ENCODE measurements at regions not wholly inside any gene's neighbourhood (a gene's known extent, or its start where the extent isn't known, plus 50 kb on each side); places are given as distances from the start of the nearest gene placed in this dataset.

GRCh38 chr10:111890046-111890445 is 293.5 kb downstream of the GPAM start:
- ATAC-seq (no peak), DNase-seq (no peak)
- intact Hi-C loops (cut with micrococcal nuclease) = no loop called here

- intact Hi-C loops (cut with micrococcal nuclease) = no loop called here
- ATAC-seq = no peak
- DNase-seq = no peak
Observed at GRCh38 chr10:111916011-111916410, 267.6 kb downstream of the GPAM start.

DNA sequence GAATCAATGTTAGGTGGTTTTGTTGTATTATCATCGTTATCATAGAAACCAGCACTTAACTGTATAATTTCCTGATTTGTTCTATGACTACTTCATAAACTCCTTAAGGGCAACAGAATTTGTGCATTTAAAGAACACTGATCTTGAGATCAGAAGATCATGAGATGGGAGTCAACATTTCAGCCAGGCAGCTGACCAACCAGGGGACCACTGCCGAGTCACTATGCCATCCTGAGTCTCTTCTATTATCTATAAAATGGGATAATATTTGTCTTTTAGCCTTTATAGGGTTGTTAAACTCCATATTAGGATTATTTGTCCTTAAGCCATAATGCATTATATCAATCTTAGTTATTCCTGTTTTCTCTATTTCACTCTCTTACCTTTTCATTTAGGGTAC is 261.7 kb downstream of the GPAM start:
- intact Hi-C loops (cut with micrococcal nuclease) = no loop called here
- no peak for ATAC-seq
- no peak for DNase-seq

DNA sequence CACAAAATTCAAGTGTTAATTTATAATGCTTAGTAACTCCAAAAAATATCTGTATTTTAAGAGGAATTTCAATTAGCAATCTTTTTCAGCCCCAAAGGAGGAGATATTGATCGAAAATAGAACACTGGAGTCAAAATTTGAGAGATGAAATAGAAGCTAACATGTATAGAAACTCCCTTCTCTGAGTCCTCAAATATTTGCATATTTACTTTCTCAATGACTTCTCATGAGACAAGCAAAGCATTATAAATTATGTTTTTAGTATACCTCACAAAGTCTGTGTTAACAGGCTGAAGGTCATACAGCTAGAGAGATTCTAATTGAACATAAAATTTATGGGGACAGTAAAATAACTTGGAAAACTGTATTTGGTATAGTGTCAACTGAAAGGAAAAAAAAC is 260.5 kb downstream of the GPAM start:
- intact Hi-C loops (cut with micrococcal nuclease) = no loop called here
- DNase-seq (no peak), ATAC-seq (no peak)

DNA sequence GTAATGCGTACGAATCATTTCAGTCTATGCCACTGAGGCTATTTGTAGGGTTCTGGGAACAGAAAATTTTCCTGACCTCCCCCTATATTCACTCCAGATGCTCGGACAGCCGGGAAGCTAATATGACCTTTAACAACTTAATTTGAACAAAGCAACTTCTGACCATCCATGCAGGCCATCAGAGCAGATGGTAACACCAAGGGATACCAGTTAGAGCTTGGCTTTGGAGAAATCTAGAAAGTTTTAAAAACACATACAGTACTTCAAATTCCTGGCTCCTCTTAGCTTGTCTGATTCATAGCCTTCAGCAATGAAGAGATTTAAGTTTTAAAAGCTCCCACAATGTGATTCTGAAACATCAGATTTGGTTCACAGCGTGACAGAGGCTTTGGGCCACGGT is 257.3 kb downstream of the GPAM start:
- DNase-seq (no peak), ATAC-seq (no peak)
- intact Hi-C loops (cut with micrococcal nuclease) = no loop called here

GRCh38 chr10:111933937-111934336 is 249.6 kb downstream of the GPAM start:
- no peak for ATAC-seq

GRCh38 chr10:111934931-111935330 is 248.6 kb downstream of the GPAM start:
- ATAC-seq (no peak), DNase-seq (no peak)
- intact Hi-C loops (cut with micrococcal nuclease) = no loop called here

More at GRCh38 chr10:111933937-111934336, 249.6 kb downstream of the GPAM start:
- DNase-seq = no peak
- intact Hi-C loops (cut with micrococcal nuclease) = no loop called here

DNA sequence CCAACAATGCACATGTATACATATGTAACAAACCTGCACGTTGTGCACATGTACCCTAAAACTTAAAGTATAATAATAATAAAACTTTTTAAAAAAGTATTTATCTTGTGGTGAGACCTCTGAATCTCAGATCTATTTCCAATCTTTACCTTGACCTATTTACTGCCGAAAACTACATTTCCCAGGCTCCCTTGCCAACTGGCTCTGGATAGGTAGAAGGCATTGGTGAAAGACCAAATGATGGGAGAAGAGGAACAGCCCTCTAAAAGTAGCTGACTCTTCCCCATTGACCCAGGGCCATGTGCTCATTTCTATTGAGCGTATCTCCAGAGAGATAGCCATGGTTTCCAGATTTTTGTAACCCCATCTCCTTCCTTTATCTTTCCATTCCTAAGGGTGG is 247.4 kb downstream of the GPAM start:
- DNase-seq = no peak
- intact Hi-C loops (cut with micrococcal nuclease) = no loop called here
- no peak for ATAC-seq

- intact Hi-C loops (cut with micrococcal nuclease) = no loop called here
- ATAC-seq (no peak), DNase-seq (no peak)
Observed at GRCh38 chr10:111944331-111944730, 239.2 kb downstream of the GPAM start.

DNA sequence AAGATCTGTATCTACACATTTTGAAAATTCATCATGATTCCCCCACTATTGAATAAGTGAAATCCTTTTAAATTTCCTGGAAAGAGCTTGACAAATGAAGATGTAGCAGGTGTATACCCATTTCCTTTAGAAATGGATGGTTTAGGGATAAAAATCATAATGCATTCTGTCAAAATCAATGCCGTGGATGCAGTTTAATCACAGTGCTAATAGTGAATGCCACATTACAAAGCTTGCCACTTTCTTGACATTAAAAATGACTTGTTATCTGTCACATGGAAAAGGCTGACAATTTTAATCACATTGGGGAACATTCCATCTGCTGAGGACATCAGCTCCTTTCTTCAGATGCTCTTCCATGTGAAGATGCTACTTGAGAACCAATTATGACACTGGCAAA is 229.6 kb downstream of the GPAM start:
- intact Hi-C loops (cut with micrococcal nuclease) = no loop called here

GRCh38 chr10:111954386-111954785 is 229.2 kb downstream of the GPAM start:
- ATAC-seq (no peak), DNase-seq (no peak)
- intact Hi-C loops (cut with micrococcal nuclease) = no loop called here

More for the DNA sequence above, 229.6 kb downstream of the GPAM start:
- ATAC-seq = no peak
- no peak for DNase-seq

GRCh38 chr10:111956841-111957240 is 226.7 kb downstream of the GPAM start:
- DNase-seq = no peak
- intact Hi-C loops (cut with micrococcal nuclease) = no loop called here
- no peak for ATAC-seq

- intact Hi-C loops (cut with micrococcal nuclease) = no loop called here
- DNase-seq (no peak), ATAC-seq (no peak)
Observed at GRCh38 chr10:111962951-111963350, 220.6 kb downstream of the GPAM start.

- ATAC-seq (no peak), DNase-seq (no peak)
- intact Hi-C loops (cut with micrococcal nuclease) = no loop called here
Observed at GRCh38 chr10:111967116-111967515, 216.4 kb downstream of the GPAM start.

GRCh38 chr10:111967547-111967946 is 216.0 kb downstream of the GPAM start:
- ATAC-seq (no peak), DNase-seq (no peak)
- intact Hi-C loops (cut with micrococcal nuclease) = no loop called here

GRCh38 chr10:111968647-111969046 is 214.9 kb downstream of the GPAM start:
- ATAC-seq (no peak), DNase-seq (no peak)
- intact Hi-C loops (cut with micrococcal nuclease) = no loop called here

- no peak for DNase-seq
- no peak for ATAC-seq
- intact Hi-C loops (cut with micrococcal nuclease) = no loop called here
Observed at GRCh38 chr10:111970111-111970510, 213.5 kb downstream of the GPAM start.

DNA sequence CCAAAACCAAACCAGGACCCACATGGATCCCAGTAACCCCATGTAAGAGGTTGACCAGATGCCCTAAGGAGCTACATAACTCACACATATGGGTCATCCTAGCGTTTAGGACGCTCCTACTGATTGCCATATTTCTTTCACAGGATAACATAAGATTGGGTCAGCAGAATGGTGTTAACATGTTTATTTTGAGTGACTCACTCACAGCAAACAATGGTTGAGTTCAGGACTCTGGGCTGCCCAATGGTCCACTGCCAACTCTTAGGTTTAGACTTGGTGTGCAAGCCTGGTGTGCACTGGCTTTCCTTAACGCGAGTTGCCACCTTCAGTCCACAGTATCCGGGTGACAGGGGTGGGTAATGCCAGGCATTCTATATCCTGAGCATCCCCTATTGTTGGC is 211.5 kb downstream of the GPAM start:
- DNase-seq (no peak), ATAC-seq (no peak)
- intact Hi-C loops (cut with micrococcal nuclease) = no loop called here

GRCh38 chr10:111973306-111973705 is 210.3 kb downstream of the GPAM start:
- ATAC-seq (no peak), DNase-seq (no peak)
- intact Hi-C loops (cut with micrococcal nuclease) = no loop called here

DNA sequence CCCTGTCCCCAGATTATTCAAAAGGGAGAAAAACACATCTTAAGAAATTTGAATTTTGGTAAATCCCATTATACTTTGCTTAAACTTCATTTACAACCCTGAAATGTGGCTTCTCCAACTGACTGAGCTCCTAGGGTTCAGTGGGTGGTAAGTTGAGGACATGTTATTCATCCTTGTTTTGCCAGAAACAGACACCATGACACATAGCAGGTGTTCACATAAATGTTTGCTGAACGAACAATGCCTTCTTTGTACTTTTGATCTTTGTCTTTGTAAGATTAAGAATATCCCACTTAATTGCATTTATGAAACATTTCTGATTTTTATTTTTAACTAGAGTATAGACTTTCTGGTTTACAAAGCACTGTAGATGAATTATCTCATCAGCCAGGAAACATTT is 209.7 kb downstream of the GPAM start:
- intact Hi-C loops (cut with micrococcal nuclease) = no loop called here
- ATAC-seq = no peak
- DNase-seq = no peak

DNA sequence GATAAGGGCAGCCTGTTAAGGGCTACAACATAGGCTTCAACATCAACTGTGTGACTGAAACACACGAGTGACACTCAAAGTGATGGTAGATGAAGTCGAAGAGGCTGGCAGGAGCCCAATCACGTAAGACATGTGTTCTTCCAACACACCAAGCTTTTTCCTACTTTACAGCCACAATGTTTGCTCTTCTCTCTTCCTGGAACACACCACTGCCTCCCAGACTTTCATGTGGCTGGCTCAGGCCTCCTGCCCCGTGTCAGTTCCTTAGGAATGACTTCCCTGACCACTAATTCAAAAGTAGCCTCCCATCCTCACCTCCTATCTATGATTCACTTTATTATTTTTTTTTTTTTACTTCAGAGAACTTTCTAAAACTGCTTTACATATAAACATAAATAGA is 209.2 kb downstream of the GPAM start:
- intact Hi-C loops (cut with micrococcal nuclease) = no loop called here
- ATAC-seq (no peak), DNase-seq (no peak)

DNA sequence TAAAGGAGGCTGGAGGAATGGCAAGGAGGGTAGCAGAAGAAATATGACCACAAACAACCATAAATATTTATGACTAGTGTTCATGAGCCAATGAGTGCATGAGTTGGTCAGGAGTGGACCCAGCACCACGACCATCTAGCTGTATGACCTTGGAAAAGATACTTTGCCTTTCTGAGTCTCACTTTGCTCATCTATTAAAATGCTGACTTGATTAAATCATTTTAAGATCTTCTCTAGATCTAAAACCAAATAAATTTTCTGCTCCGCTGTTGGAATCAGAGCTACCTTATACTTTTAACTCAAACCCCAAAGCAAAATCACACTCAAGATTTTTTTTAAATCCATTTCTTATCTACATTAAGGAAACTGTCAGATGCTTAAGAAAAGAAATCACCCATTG is 207.0 kb downstream of the GPAM start:
- intact Hi-C loops (cut with micrococcal nuclease) = no loop called here
- DNase-seq (no peak), ATAC-seq (no peak)
